ENCODE measurements at regions not wholly inside any gene's neighbourhood (a gene's known extent, or its start where the extent isn't known, plus 50 kb on each side); places are given as distances from the start of the nearest gene placed in this dataset.
"Not testable (repeated sequence)": the region's sequence is repeated elsewhere in the genome, so short reads cannot be mapped to it uniquely, and the experiment has no call there.

DNA sequence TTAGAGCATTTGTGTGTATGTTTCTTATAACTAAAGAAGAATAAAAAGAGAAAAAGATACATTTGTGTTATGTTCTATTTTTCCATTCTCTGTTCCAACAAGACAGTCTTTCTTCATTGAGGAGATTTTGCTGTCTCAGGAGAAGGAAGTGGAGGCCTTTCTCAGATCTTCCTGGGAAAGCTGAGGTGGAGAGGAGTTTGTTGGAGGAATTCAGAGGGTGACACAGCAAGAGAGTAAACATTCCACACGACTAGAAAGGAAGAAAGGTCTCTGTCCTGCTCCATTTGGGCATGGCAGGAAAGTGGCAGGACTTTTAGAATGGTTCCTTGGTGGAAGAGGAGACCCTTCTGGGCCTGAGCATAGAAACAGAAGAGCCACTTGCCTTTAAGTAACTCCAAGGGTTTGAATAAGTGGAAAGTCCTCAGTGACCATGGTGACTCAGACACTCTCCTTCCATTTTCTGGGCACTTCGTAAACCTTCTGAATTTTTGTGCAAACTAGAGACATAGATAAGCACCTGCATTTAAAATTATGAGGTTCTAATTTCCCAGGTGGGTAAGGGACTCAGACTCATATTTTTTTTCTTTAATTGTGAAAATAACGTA, 52.3 kb upstream of the COL5A2 start:
- intact Hi-C loops (cut with micrococcal nuclease), result no loop called here

DNA sequence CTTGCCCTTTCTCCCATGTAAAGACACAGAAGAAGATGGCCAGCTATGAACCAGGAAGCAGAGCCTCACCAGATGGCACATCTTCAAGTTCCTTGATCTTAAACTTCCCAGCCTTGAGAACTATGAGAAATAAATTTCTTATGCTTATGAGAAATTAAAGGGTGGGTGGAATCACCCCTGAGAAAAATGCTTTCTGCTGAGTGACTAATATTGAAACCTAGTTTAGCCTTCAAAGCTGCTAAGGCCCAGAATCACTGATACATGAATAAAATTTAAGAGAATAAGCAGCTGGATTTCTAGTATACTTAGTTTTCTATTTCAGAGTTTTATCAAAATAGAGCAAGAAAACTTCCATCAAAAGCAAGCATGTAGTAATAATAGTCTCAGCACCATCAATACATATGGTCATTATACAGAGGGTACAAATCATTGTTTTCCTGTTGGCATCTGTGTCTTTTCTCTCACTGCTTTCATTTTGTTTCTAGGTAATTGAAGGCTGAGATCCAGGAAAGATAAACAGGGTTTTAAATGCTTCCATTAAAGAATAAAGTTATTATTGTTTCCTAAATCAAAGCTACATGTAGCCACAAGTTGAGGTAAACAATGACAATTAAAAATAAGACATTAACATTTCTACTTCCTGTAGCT, 53.3 kb upstream of the COL5A2 start:
- intact Hi-C loops (cut with micrococcal nuclease), result no loop called here

DNA sequence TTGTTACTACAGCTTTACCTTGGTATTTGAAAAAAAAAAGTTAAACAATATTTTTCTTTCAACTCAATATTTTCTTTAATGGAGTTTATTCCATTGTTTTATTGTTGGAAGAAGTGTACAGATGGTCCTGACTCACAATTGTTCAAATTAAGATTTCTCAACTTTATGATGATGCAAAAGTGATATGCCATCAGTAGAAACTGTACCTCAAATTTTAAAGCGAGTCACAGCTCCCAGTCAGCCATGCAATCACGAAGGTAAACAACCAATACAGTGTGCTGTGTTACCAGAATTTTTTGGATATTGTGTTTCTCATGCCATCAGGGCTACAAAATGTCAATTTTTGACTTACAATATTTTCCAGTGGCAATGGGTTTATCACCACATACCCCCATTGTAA, 54.0 kb upstream of the COL5A2 start:
- intact Hi-C loops (cut with micrococcal nuclease), result no loop called here

DNA sequence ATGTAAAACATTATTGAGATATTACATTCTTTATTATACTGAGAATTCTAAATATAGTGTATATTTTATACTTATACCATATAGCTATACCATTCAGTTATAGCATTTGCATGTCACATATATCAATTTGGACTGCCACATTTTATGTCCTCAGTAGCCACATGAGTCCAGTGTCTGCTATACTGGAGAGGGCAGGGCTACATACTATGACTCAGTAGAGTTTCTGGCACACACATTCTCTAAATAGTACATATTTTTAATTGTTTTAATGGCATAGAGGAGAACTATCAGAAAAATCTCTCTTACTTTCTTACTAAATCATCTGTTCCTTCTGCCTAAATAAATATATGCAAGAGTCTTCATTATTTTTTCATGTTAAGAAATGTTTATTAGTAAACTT, 55.4 kb upstream of the COL5A2 start:
- intact Hi-C loops (cut with micrococcal nuclease), result no loop called here

DNA sequence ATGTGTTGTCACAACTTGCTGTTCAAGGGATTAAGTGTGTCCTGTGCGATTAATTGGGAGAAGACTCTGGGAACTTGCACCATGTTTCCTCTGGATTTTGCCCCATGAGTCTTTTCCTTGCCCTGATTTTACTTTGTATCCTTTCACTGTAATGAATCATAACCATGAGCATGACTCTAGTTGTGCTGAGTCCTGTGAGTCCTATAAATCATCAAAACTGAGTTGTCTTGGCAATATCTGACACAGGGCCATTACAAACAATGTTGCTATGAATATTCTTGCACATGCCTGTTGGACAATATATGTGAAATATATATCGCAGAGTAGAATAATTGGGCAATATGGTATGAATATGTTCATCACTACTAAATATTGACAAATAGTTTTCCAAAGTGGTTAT, 56.5 kb upstream of the COL5A2 start:
- intact Hi-C loops (cut with micrococcal nuclease), result no loop called here

DNA sequence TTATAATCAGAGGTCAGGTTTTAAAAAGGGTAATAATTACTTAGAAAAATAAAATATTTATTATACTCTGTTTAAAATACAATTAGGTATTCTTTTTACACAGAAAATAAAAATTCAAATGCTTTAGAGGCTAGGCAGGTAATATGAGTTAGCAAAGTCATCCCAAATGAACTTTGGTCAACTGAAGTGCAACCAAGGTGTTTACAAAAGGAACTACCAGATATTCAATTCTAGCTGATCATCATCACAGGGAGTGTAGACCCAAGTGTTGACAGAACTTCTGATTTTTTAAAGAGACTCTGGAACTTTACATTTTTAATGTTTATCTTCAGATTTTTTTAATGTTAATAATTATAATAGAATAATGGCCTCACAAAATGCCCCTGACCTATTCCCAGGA, 59.3 kb upstream of the COL5A2 start:
- intact Hi-C loops (cut with micrococcal nuclease), result no loop called here

DNA sequence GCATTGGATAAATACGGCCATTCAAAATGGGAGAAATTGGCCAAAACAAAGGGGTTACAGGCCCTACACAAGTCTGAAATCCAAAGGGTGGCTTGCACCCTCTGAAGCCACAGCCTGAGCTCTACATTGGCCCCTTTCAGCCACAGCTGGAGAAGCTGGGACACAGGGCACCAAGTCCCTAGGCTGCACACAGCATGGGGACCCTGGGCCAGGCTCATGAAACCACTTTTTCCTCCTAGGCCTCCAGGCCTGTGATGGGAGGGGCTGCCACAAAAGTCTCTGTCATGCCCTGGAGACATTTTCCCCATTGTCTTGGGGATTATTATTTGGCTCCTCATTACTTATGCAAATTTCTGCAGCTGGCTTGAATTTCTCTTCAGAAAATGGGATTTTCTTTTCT, 64.3 kb upstream of the COL5A2 start:
- intact Hi-C loops (cut with micrococcal nuclease), result not testable (repeated sequence)

DNA sequence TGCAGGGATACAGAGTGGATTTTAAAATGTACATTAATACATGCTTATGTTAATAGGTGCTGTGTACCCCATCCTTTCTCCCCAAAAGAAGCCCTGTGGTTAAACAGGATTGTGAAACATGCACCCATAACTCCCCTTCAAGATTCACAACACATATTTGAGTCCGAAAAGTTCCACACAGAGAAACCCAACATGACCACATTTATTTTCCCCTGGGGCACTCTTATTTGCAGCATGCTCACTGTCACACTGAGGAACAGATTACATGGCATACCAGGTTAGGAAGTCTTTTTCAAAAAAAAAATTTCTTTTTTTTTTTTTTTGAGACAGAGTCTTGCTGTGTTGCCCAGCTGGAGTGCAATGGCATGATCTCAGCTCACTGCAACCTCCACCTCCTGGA, 67.7 kb upstream of the COL5A2 start:
- intact Hi-C loops (cut with micrococcal nuclease), result no loop called here

DNA sequence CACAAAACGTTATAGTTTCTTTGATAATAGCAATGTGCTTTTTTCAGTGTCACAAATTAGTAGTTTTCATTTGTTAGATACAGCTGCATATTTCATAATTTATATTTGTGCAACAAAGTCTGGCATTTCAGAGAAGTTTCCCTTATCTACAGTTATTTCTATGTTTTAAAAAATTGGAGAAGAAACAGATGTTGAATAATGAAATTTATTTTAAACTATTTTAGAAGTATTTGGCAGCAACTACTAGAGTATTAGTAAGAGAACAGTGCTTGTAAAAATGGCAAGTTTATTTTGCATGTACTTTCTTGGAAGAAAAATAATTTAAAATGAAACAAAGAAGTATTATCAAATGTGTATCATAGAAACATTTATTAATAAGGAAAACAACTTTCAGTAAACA, 68.6 kb upstream of the COL5A2 start:
- intact Hi-C loops (cut with micrococcal nuclease), result no loop called here

DNA sequence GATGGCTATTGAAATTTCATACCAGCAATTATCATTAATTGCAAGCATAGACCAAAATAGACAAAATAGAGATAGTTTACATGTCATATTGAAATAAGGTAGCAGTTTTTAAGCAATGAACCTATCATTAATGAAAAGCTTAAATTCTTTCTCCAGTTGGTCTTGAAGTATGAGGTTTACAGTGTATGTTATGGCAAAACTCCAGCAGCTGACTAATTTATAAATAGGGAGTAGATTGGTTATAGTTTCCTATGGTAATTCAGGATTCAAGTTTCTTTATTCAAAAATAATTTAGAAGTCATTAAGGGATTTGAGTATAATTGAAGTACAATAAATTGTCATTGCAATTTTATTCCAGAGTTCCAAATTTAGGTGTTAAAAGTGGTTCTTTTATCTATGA, 69.6 kb upstream of the COL5A2 start:
- intact Hi-C loops (cut with micrococcal nuclease), result no loop called here

DNA sequence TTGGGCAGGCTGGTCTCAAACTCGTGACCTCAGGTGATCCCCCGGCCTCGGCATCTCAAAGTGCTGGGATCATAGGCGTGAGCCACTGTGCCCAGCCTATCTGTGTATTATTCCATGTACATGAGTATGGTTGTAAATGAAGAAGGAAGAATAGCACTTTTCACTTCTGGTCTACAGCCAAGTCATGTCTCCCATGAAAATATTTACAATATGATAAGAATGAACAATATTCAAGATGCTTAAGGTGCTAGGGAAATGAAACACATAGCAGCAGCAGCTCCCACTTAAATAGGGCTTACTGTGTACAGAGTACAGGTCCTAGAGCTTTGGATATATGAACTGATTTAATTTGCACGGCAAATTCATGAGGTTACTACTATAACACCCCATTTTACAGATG, 70.3 kb upstream of the COL5A2 start:
- intact Hi-C loops (cut with micrococcal nuclease), result no loop called here

DNA sequence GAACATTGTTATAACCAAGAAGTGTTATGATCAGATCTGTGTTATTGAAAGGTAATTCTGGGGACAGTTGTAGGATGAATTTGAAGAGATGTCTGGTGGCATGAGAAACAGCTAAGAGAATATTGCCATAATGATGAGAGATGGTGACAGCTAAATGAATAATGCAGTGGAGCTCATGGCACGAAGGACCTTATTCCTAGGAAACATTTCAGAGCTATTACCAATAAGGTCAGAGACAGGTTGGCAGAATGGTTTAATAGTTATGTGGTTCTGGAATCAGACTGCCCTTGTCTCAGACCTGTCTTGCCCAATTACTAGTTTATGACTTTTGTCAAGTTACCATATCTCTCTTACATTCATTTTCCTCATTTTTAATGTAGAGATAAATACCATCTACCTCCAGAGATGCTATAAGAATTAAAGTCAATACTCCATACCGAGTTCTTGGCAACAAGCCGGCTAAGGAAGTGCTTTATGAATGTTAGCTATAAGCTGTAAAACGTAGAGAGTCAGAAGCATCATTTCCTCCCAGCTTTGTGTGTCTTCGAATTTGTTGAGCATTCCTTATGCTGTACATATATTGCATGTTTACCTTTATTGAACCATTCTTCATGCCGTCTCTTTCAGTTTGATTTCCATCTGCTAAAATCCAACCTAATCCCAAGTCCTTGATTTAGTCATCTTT, 73.6 kb upstream of the COL5A2 start:
- intact Hi-C loops (cut with micrococcal nuclease), result no loop called here

DNA sequence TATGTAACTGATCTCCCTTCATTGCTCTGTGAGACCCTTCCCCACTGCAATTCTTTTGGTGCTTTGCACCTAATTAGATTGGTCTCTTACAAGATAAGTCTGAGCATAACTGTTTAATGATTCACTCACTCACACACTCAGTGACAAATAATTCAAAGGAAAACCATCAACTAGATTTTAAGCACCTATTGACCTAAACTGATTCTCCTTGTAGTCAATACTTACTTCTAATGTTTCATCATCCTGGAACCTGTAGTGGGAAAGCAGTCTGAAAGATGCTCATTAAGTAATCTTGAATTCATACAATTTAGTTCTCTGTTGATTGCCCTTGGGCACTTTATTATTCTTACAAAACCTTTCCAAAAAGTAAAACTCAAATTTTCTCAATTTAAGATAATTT, 74.3 kb upstream of the COL5A2 start:
- intact Hi-C loops (cut with micrococcal nuclease), result no loop called here

DNA sequence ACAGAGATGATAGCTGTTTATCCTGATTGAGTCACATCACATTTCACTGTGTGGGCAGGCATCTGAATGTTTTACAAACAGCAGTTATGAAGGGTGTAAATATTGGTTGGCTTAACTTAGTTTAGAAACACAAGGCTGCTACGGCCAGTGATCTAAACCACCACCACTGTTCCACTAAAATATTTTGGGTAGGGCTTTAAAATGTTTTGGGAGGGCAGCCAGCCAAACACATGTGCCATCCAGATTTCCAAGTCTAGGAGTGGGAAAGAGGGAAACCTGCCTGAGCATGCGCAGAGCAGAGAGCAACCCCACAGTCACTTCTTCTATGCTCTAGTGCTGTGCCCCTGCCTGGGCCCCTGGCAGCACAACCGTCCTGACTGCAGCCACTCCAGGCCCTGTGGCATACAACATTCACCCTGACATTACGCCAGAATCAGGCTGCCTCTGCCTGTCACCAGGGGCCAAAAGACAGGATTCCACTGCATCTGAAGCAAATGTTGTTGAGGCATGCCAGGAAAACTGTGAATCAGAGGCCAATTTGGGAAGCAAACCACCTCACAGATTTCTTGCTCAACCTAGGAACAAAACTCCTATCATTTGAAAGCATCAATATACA, 74.8 kb upstream of the COL5A2 start:
- intact Hi-C loops (cut with micrococcal nuclease), result no loop called here

DNA sequence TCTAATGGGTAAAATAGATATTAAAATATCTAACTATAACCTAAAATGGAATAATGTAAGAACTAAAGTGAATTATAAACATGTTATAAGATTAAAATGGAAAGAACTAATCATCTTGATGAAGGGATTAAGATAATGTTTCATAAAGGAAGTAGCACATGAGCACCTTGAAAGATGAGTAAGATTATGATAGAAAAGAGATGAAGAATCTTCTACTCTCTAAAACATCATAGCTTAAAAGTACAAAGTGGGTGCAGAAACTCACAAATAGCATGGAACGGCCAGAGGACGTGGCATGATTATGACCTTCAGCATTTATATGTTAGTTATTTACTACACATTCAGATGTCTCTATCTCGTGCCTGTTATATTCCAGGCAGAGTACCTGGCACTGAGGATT, 76.2 kb upstream of the COL5A2 start:
- intact Hi-C loops (cut with micrococcal nuclease), result no loop called here

DNA sequence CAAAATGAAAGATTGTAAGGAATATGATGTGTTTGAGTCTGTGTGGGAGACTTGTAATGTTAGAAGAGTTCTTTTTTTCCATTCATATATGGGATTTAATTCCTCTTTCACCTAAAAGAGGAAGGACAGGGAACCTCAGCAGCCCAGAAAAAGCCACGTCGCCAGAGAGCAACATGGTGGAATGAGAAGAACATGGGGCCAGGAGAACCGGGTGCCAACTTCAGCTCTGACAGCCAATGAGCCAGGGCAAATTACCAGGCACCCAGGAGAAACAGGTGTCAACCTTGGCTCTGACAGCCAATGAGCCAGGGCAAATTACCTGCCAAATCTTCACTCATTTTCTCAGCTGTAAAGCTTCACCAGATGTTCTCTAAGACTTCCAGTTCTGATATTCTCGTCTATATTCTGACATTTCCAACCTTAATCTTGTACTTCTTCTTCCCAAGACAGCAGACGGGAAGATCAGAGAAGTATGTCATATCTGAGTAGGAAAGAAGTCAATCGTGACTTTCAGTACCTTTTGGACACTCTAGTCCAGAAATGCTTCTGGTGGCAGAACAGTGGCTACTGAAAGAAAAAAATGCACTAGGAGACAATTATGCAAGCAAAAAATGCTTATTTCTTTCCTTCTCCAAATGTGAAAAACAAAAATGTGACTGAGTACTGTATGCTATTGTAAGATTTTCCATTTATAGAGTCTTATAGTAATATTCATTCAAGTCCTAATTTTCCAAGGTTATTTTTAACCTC, 79.2 kb upstream of the COL5A2 start:
- intact Hi-C loops (cut with micrococcal nuclease), result no loop called here

DNA sequence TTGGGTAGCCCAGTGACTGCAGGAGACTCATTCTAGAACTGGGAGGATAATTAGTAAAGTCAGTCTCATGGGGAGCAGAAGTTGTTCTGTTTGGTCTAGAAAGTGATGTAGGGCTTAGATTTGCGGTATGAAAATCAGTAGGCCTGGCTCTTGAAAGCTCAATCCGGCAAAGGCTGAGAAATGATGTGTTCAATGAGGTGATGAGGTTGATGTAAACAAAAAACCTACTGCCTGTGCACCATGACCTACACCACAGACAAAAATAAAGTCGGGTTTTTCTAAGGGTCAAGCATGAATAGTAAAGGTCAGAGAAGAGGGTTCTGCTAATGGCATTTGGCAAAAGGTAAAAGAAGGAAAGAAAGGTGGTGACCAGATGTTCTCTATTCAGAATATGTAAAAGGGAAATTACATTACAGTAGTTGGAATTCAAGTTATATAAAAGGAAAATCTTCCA, 80.8 kb upstream of the COL5A2 start:
- intact Hi-C loops (cut with micrococcal nuclease), result no loop called here

DNA sequence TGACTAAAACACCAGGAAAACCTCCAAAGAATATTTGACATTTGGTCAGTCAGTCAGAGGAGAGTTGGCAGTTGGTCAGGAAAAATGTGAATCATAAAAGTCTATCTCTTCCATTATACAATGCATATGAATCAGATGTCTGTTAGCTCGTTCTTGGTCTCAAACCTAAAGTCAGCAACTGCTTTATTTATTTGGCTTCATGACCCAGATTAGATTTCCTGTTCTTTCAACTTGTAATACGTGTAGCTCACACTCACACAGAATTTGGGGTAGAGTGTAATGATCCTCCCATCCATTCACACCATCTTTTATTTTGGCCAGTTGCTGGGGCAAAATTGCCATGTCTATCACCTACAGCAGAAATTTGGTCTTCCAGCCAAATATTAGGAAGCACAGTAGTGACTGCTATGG, 81.9 kb upstream of the COL5A2 start:
- intact Hi-C loops (cut with micrococcal nuclease), result no loop called here

DNA sequence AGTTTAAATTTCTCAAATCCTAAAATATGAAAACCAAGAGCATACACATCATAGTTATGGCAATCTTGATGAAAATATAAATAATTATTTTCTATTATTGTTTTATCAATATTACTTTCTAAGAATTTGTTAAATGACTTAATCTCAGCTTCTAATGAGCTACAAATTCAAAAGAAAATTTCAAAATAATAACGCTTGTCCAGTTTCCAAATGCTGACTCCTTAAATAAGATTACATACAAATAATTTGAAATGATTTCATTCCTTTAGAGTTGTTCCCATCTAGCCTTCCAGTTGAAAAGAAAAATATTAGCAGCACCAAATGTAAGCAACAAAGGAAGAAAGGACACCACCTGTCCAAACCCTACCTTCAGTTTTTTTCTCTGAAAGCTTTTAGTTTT, 82.4 kb upstream of the COL5A2 start:
- intact Hi-C loops (cut with micrococcal nuclease), result no loop called here

DNA sequence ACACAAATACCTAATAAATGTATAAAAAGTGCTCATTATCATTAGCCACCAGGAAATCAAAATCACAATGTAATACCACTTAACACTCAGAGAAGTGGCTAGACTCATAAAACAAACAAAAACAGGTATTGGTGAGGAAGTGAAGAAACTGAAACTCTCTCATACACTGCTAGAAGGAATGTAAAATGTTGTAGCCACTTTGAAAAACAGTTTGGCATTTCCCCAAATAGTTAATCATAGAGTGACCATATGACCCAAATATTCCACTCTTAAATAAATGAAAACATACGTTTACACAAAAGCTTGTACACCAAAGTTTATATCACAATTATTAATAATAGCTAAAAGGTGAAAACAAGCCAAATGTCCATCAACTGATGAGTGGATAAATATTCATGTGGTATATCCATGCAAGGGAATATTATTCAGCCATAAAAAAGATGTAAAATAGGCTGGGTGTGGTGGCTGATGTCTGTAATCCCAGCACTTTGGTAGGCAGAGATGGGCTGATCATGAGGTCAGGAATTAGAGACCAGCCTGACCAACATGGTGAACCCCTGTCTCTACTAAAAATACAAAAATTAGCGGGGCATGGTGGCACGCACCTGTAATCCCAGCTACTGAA, 86.2 kb upstream of the COL5A2 start:
- intact Hi-C loops (cut with micrococcal nuclease), result no loop called here

DNA sequence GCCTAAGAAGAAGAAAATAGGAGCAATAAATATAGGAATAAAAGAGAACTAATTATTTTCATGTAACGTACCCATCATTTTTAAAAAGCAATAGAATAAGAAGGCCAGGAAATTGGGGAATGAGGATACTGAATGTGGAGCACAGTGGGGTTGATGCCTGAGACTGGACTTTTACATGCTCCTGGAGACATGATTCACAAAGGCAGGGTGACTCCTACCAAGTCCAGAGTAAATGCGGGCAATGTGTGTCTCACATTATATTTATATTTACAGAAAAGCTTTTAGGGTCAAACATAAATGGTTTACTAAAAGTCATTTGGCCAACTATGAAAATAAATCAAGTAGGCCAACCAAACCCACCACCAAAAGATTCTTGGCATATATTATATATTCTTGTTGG, 87.9 kb upstream of the COL5A2 start:
- intact Hi-C loops (cut with micrococcal nuclease), result no loop called here
